Fibroblast of gingiva (primary cell): ENCODE measurements at regions not wholly inside any gene's neighbourhood (a gene's known extent, or its start where the extent isn't known, plus 50 kb on each side); places are given as distances from the start of the nearest gene placed in this dataset.

Experiments
- DNase-seq: peaks from one replicate; pipeline ENCODE4 v3.0.0-alpha.2; 2011; ENCODE audit warnings: low read depth

DNA sequence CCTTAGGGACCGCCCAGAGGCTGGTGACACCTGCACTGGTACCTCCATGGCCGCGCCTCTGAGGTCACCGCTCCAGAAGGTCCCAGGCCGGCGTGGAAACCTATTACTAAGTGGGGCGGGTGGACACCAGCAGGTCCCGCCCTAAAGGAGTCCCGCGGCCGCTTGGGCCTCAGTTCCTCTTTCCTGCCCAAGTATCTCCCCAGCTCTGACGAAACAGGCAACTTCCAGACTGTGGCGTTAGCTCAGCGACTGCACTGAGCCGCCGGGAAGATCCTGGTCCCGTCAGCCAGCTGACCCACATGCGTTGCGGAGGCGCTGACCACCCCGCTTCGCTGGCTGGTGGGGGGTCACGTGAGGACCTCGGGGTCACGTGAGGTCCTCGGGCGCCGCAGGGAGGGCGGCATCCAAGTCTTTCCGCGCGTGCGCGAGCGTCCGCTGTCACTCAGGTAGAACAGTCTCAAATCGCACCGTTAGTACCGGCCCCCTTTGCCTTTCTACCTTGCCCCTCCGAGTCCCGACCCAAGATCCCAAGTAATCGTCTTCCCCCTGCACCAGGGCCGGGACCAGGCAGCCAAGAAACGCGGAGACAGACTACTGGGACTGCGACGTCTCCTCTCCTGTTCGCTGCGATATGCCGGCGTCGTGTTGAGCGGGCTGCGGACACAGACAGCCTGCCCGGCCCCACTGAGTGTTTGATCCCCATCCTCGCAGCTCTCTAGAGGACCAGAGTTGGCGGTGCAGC, 53.7 kb upstream of the KDM4C start:
- peak; percentile 84 for DNase-seq

DNA sequence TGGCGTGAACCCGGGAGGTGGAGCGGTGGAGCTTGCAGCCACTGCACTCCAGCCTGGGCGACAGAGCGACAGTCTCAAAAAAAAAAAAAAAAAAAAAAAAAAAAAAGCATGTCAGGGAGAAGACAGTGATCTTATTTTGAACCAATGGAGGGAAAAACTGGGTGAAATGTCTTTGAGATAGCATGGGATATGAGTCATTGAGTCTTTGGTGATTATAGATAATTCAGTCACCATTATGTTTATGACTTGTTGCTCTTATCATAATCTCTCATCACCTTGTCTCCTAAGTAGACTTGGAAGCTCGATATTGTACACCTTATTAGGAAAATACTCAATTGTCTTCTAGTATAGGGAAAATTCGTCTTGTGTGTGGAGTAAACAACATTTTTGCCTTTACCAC, 55.1 kb upstream of the KDM4C start:
- DNase-seq = no peak

DNA sequence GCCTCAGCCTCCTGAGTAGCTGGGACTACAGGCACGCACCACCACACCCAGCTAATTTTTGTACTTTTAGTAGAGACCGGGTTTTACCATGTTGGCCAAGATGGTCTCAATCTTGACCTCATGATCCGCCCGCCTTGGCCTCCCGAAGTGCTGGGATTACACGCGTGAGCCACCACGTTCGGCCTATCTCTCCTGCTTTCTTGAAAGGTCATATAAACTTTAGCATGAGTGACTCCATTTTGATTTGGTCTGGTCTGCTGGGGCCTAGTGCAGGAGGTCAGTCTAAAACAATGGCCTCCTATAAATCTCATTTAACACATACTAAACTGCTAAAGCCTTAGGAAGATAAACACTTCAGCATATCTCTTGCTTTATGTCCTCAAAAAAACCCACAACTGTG, 50.6 kb upstream of the GLDC start:
- DNase-seq = no peak

DNA sequence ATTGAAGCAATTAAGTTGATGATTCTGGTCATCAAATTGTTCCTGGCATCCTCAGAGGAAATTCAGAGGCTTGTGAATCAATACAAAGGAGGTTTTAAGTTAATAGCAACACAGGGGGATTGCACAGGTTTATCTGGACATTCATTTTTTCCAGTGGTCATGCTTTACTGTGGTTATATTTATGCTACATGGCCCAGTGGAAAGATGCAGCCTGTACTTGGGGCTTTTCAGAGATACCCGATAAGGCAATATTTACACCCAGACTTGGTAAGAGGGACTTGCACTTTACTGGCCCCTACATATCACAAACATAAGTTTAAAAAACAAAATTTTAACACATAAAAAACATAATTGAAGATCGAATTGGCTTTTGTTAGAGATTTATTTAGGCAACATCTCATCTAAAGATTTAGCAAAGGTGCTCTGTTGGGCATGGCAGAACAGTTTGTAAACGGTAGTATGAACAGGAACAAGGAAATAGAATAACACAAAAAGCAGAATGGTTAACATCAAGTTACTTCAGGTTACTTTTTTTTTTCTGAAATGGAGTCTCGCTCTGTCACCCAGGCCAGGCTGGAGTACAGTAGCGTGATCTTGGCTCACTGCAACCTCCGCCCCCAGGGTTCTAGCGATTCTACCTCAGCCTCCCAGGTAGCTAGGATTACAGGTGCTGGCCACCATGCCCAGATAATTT, 49.7 kb upstream of the GLDC start:
- DNase-seq = no peak
